HepG2 (cell line): ENCODE measurements at regions not wholly inside any gene's neighbourhood (a gene's known extent, or its start where the extent isn't known, plus 50 kb on each side); places are given as distances from the start of the nearest gene placed in this dataset.

ENCODE experiments used
- ATAC-seq: fragments of 200-7000 bp; cut with Tn5 transposase; 3 replicates; pipeline ENCODE4 v1.9.1; 2020; ENCODE audit warnings: mild to moderate bottlenecking, moderate library complexity
- BruUV-seq: library from RNA; stranded (reverse); fragments of 400-500 nt; replicated peaks from 2 replicates; lab custom pipeline; 2021; lab: Mats Ljungman, UMichigan
- CTCF ChIA-PET: fragments of 300-600 bp; formaldehyde crosslinking; extraction: SDS; loops from one replicate; lab custom pipeline; 2021; ENCODE audit warnings: low total read pairs, inconsistent platforms, low intra/inter-chr PET ratio; lab: Yijun Ruan, JAX
- POLR2A ChIA-PET: fragments of 350-600 bp; sonication (Branson Sonifier 250); formaldehyde crosslinking; loops from one replicate; lab custom pipeline; 2020; ENCODE audit warnings: antibody characterized with exemption, inconsistent platforms; lab: Yijun Ruan, JAX
- DNase-seq: peaks from one replicate; pipeline ENCODE4 v3.0.0-alpha.2; 2015; ENCODE audit warnings: low spot score
- FAIRE-seq: peaks from 3 replicates; lab custom pipeline; 2011; peaks lifted over from hg19 to GRCh38; lab: Jason Lieb, UNC
- H2AFZ ChIP-seq: one replicate; pipeline ENCODE4 v1.6.1; 2011; ENCODE audit warnings: low read length, inconsistent platforms
- H3K27ac ChIP-seq: fragments of 300-600 bp; 3 replicates; pipeline ENCODE4 v1.8.0; 2011; ENCODE audit warnings: mixed run types, mild to moderate bottlenecking, mixed read lengths, low read length, inconsistent platforms; ENCODE audit not compliant: insufficient read depth; ENCODE audit errors: extremely low read length
- H3K27me3 ChIP-seq, 2 experiments: fragments of 200-600 bp in 1 of 2; 2 replicates in 1 of 2; 3 replicates in 1 of 2; pipeline versions ENCODE4 v1.6.0 to v1.8.0; 2011; ENCODE audit warnings: low read length in 2 of 2, mild to moderate bottlenecking in 2 of 2, moderate library complexity in 2 of 2, inconsistent platforms in 1 of 2; ENCODE audit not compliant: insufficient read depth in 2 of 2, control insufficient read depth in 1 of 2
- H3K36me3 ChIP-seq, 2 experiments: fragments of 200-600 bp in 1 of 2; replicated peaks in 1 of 2; 2 replicates in 1 of 2; 3 replicates in 1 of 2; pipeline versions ENCODE4 v1.5.1 to v1.8.0; 2011; ENCODE audit warnings: low read length in 2 of 2, inconsistent platforms in 1 of 2; ENCODE audit not compliant: insufficient read depth in 2 of 2, control insufficient read depth in 1 of 2
- H3K4me1 ChIP-seq: 2 replicates; pipeline ENCODE4 v1.5.1; 2012; ENCODE audit warnings: low read length, inconsistent platforms; ENCODE audit not compliant: insufficient read depth
- H3K4me2 ChIP-seq: 2 replicates; pipeline ENCODE4 v1.6.0; 2011; ENCODE audit warnings: low read depth, low read length, inconsistent platforms
- H3K4me3 ChIP-seq, 3 experiments: fragments of 200-600 bp in 1 of 3; sonication (generic), shearing (Covaris generic) in 1 of 3; replicated peaks in 1 of 3; 2 replicates each; pipeline ENCODE4 v1.5.1; 2011 to 2016; ENCODE audit warnings: low read length in 3 of 3, inconsistent platforms in 2 of 3, low read depth in 2 of 3, mild to moderate bottlenecking in 2 of 3, control low read depth in 1 of 3, mixed read lengths in 1 of 3; ENCODE audit not compliant: insufficient read depth in 1 of 3
- H3K79me2 ChIP-seq: one replicate; pipeline ENCODE4 v1.6.1; 2011; ENCODE audit warnings: low read length, inconsistent platforms; ENCODE audit not compliant: insufficient read depth
- H3K9ac ChIP-seq: 2 replicates; pipeline ENCODE4 v1.6.0; 2011; ENCODE audit warnings: mild to moderate bottlenecking, low read depth, low read length, inconsistent platforms; ENCODE audit not compliant: insufficient read depth
- H3K9me3 ChIP-seq: 2 replicates; pipeline ENCODE4 v1.5.1; 2012; ENCODE audit warnings: mild to moderate bottlenecking, low read length
- H4K20me1 ChIP-seq: 2 replicates; pipeline ENCODE4 v1.6.0; 2011; ENCODE audit warnings: inconsistent platforms, mild to moderate bottlenecking, low read length, moderate library complexity; ENCODE audit not compliant: insufficient read depth
- ELF3 ChIP-seq: IDR thresholded peaks from 2 replicates; pipeline ENCODE4 v1.6.1; 2016; ENCODE audit warnings: missing genetic modification reagents, missing compliant biosample characterization
- FOSL2 ChIP-seq: sonication (generic); formaldehyde crosslinking; IDR thresholded peaks from 2 replicates; pipeline ENCODE4 v1.4.0; 2020; ENCODE audit warnings: missing genetic modification reagents
- FOXA3 ChIP-seq: IDR thresholded peaks from 2 replicates; pipeline ENCODE4 v1.6.1; 2016; ENCODE audit warnings: missing genetic modification reagents, missing compliant biosample characterization
- GLI4 ChIP-seq: sonication (generic); formaldehyde crosslinking; IDR thresholded peaks from 2 replicates; pipeline ENCODE4 v1.5.1; 2020; ENCODE audit warnings: missing genetic modification reagents, mild to moderate bottlenecking, moderate library complexity, borderline replicate concordance
- HMG20A ChIP-seq: IDR thresholded peaks from 2 replicates; pipeline ENCODE4 v1.6.1; 2016; ENCODE audit warnings: borderline replicate concordance
- HNF4G ChIP-seq, 2 experiments: sonication (generic) in 1 of 2; formaldehyde crosslinking in 1 of 2; IDR thresholded peaks; 2 replicates each; pipeline versions ENCODE4 v1.4.0 to v1.6.1; 2011 to 2020; ENCODE audit warnings: borderline replicate concordance in 2 of 2, low read depth in 2 of 2, mild to moderate bottlenecking in 2 of 2, low read length in 1 of 2, missing genetic modification reagents in 1 of 2, moderate library complexity in 1 of 2
- ISL2 ChIP-seq: sonication (generic); formaldehyde crosslinking; IDR thresholded peaks from 2 replicates; pipeline ENCODE4 v1.5.0; 2020; ENCODE audit warnings: missing genetic modification reagents
- MAF1 ChIP-seq: sonication (generic); formaldehyde crosslinking; IDR thresholded peaks from 2 replicates; pipeline ENCODE4 v1.5.0; 2020; ENCODE audit warnings: missing genetic modification reagents, borderline replicate concordance
- MXD3 ChIP-seq: IDR thresholded peaks from 2 replicates; pipeline ENCODE4 v1.6.1; 2016; ENCODE audit warnings: mild to moderate bottlenecking, missing biosample characterization, missing genetic modification reagents
- SIX4 ChIP-seq: sonication (generic); formaldehyde crosslinking; IDR thresholded peaks from 2 replicates; pipeline ENCODE4 v1.4.0; 2020; ENCODE audit warnings: missing genetic modification reagents
- STAG1 ChIP-seq: sonication (generic); formaldehyde crosslinking; IDR thresholded peaks from 2 replicates; pipeline ENCODE4 v1.4.0; 2020; ENCODE audit warnings: missing genetic modification reagents
- TOPORS ChIP-seq: sonication (generic); formaldehyde crosslinking; IDR thresholded peaks from 2 replicates; pipeline ENCODE4 v1.8.0; 2023; ENCODE audit warnings: mild to moderate bottlenecking, missing genetic modification reagents
- XRCC5 ChIP-seq: fragments of 200-400 bp; formaldehyde crosslinking; optimal IDR thresholded peaks from 2 replicates; pipeline ENCODE3; 2017; ENCODE audit warnings: mild to moderate bottlenecking, low read length
- WGBS: methylation state at CpG from one replicate; pipeline ENCODE4 v1.1.6; 2017; ENCODE audit warnings: low lambda C conversion rate; 5-methylcytosine and 5-hydroxymethylcytosine counted together
- in situ Hi-C: cut with HindIII; loops from 2 replicates; pipeline ENCODE4 v1.10.0; 2017; ENCODE audit warnings: low pct_unique_long_range_greater_than_20kb; ENCODE audit not compliant: extremely low pct_ligation_motif_present
- intact Hi-C: fragments of 100-400 bp; cut with micrococcal nuclease; formaldehyde crosslinking; loops from one replicate; pipeline ENCODE4 v1.10.0; 2022; ENCODE audit not compliant: unreplicated experiment
- TF ChIP-seq, protein P1 (sequence below): sonication (generic); formaldehyde crosslinking; IDR thresholded peaks from 2 replicates; pipeline ENCODE4 v1.4.0; 2020; ENCODE audit warnings: missing genetic modification reagents
- TF ChIP-seq, protein P2 (sequence below): sonication (generic); formaldehyde crosslinking; IDR thresholded peaks from 2 replicates; pipeline ENCODE4; 2020; ENCODE audit warnings: missing genetic modification reagents, mild to moderate bottlenecking, borderline replicate concordance

GRCh38 chr5:179438461-179438860 is 93.2 kb upstream of the ADAMTS2 start:
- no peak for FAIRE-seq
- H3K9me3 ChIP-seq, result no peaks in the 10 kb centered on the region
- ChIA-PET CTCF (no interaction called here), POLR2A (no interaction called here)
- no peaks in the 10 kb centered on the region for H3K79me2 ChIP-seq
- H3K27ac ChIP-seq, result no peak overlapping the region
- H2AFZ ChIP-seq, result no peak overlapping the region
- no TSS peak for BruUV-seq
- no peak for DNase-seq
- TF ChIP-seq TOPORS (CRISPR knock-in tag) (no peak), GLI4 (CRISPR knock-in tag) (no peak), ELF3 (CRISPR knock-in tag) (no peak), SIX4 (CRISPR knock-in tag) (no peak), FOSL2 (CRISPR knock-in tag) (no peak), HNF4G (IDR thresholded peaks at IDR 0.05; ENCODE audit: borderline replicate concordance, low read depth, low read length) (no peak), HNF4G (CRISPR knock-in tag; IDR thresholded peaks at IDR 0.05; ENCODE audit: borderline replicate concordance, low read depth) (no peak), ISL2 (CRISPR knock-in tag) (no peak), FOXA3 (CRISPR knock-in tag) (no peak), MXD3 (CRISPR knock-in tag) (no peak)
- 26% methylated on average over 11 of the region's 11 CpGs for WGBS
- in situ Hi-C loops, result no loop called here
- no peak overlapping the region for H3K4me2 ChIP-seq
- ATAC-seq, result no peak
- H4K20me1 ChIP-seq, result no peaks in the 10 kb centered on the region
- intact Hi-C loops, result no loop called here
- H3K36me3 ChIP-seq, result no peaks in the 10 kb centered on the region
- H3K9ac ChIP-seq, result no peak overlapping the region
- H3K4me1 ChIP-seq, result no peaks in the 10 kb centered on the region
- H3K4me3 ChIP-seq, result no peak overlapping the region
- peaks cover 6 to 47% of the 10 kb centered on the region in 2 experiments; a peak in 4 of 5 replicates for H3K27me3 ChIP-seq

GRCh38 chr5:179438011-179438441 is 92.8 kb upstream of the ADAMTS2 start:
- in situ Hi-C loops, result no loop called here
- TF ChIP-seq, protein P1, sequence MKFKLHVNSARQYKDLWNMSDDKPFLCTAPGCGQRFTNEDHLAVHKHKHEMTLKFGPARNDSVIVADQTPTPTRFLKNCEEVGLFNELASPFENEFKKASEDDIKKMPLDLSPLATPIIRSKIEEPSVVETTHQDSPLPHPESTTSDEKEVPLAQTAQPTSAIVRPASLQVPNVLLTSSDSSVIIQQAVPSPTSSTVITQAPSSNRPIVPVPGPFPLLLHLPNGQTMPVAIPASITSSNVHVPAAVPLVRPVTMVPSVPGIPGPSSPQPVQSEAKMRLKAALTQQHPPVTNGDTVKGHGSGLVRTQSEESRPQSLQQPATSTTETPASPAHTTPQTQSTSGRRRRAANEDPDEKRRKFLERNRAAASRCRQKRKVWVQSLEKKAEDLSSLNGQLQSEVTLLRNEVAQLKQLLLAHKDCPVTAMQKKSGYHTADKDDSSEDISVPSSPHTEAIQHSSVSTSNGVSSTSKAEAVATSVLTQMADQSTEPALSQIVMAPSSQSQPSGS, result no peak
- TF ChIP-seq MAF1 (CRISPR knock-in tag) (no peak), STAG1 (CRISPR knock-in tag) (no peak), HMG20A (CRISPR knock-in tag) (no peak), XRCC5 (no peak)
- TF ChIP-seq, protein P2, sequence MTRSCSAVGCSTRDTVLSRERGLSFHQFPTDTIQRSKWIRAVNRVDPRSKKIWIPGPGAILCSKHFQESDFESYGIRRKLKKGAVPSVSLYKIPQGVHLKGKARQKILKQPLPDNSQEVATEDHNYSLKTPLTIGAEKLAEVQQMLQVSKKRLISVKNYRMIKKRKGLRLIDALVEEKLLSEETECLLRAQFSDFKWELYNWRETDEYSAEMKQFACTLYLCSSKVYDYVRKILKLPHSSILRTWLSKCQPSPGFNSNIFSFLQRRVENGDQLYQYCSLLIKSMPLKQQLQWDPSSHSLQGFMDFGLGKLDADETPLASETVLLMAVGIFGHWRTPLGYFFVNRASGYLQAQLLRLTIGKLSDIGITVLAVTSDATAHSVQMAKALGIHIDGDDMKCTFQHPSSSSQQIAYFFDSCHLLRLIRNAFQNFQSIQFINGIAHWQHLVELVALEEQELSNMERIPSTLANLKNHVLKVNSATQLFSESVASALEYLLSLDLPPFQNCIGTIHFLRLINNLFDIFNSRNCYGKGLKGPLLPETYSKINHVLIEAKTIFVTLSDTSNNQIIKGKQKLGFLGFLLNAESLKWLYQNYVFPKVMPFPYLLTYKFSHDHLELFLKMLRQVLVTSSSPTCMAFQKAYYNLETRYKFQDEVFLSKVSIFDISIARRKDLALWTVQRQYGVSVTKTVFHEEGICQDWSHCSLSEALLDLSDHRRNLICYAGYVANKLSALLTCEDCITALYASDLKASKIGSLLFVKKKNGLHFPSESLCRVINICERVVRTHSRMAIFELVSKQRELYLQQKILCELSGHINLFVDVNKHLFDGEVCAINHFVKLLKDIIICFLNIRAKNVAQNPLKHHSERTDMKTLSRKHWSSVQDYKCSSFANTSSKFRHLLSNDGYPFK, result no peak

More at GRCh38 chr5:179438011-179438441, 92.8 kb upstream of the ADAMTS2 start:
- no peak overlapping the region for H3K27ac ChIP-seq
- no TSS peak for BruUV-seq
- no peak for FAIRE-seq
- no peaks in the 10 kb centered on the region for H3K79me2 ChIP-seq
- intact Hi-C loops, result no loop called here
- no peak overlapping the region for H2AFZ ChIP-seq
- H3K4me1 ChIP-seq, result no peaks in the 10 kb centered on the region
- peaks cover 6 to 49% of the 10 kb centered on the region in 2 experiments; a peak in 4 of 5 replicates for H3K27me3 ChIP-seq
- ChIA-PET CTCF (no interaction called here), POLR2A (no interaction called here)
- ATAC-seq, result no peak
- no peaks in the 10 kb centered on the region for H3K9me3 ChIP-seq
- WGBS, result no CpG with 5 or more reads among the region's 15 CpGs
- no peaks in the 10 kb centered on the region for H4K20me1 ChIP-seq
- no peaks in the 10 kb centered on the region for H3K36me3 ChIP-seq
- no peak for DNase-seq
- no peak overlapping the region for H3K4me3 ChIP-seq
- no peak overlapping the region for H3K4me2 ChIP-seq
- no peak overlapping the region for H3K9ac ChIP-seq
